ENCODE measurements at regions not wholly inside any gene's neighbourhood (a gene's known extent, or its start where the extent isn't known, plus 50 kb on each side); places are given as distances from the start of the nearest gene placed in this dataset.

DNA sequence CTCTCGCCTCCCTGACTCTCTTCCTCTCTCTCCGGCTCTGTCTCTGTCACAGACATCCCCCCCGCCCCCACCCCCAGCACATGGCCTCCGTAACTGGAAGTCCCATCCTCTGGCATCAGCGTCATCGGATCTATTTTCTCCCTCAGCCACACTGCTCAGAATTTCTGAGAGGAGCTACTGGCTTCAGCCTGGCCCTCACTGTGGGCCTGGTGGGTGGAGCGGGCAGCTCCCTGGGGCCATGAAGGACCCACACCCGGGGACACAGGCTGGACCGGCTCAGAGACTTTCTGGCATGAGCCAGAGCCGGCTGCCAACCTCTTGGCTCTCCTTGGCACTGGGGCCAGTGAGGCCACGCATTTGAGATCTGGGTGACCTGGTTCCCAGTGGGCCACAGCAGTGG lies 61.2 kb upstream of the CASZ1 start:
- H3K27me3 ChIP-seq (ENCODE audit: insufficient read depth, low read depth, severe bottlenecking): no peaks in the 10 kb centered on the region
- no peak for DNase-seq

DNA sequence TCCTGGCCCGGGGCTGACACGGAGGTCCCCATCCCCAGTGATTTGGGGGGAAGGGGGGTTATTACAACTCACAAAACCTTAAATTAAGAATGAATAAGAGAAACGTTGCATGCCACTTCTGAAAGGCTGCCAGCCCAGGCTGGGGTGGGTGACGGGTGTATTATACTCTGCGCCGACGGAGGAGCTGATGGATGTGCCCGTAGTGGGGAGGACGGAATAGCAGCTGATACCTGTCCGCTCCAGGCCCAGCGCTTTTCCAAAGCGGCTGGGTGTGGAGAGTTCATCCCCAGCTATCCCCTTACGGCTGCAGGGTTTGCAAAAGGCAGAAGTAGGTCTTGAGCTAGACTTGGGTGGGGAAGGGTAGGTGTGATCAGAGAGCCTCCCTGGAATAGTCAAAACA lies 63.8 kb upstream of the CASZ1 start:
- Histone ChIP-seq H3K4me3 (ENCODE audit: low read depth, low read length) (no peak overlapping the region), H3K27ac (no peak overlapping the region), H3K36me3 (no peaks in the 10 kb centered on the region), H3K9me3 (ENCODE audit: severe bottlenecking) (no peaks in the 10 kb centered on the region), H3K27me3 (ENCODE audit: insufficient read depth, low read depth, severe bottlenecking) (no peaks in the 10 kb centered on the region)
- no peak for DNase-seq
- TF ChIP-seq, protein P1, sequence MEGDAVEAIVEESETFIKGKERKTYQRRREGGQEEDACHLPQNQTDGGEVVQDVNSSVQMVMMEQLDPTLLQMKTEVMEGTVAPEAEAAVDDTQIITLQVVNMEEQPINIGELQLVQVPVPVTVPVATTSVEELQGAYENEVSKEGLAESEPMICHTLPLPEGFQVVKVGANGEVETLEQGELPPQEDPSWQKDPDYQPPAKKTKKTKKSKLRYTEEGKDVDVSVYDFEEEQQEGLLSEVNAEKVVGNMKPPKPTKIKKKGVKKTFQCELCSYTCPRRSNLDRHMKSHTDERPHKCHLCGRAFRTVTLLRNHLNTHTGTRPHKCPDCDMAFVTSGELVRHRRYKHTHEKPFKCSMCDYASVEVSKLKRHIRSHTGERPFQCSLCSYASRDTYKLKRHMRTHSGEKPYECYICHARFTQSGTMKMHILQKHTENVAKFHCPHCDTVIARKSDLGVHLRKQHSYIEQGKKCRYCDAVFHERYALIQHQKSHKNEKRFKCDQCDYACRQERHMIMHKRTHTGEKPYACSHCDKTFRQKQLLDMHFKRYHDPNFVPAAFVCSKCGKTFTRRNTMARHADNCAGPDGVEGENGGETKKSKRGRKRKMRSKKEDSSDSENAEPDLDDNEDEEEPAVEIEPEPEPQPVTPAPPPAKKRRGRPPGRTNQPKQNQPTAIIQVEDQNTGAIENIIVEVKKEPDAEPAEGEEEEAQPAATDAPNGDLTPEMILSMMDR (IDR thresholded peaks at IDR 0.05; ENCODE audit: low read depth, low read length): no peak

More for the DNA sequence above, 61.2 kb upstream of the CASZ1 start:
- H3K36me3 ChIP-seq: no peaks in the 10 kb centered on the region
- H3K4me3 ChIP-seq (ENCODE audit: low read depth, low read length): no peak overlapping the region
- TF ChIP-seq, protein P1 (IDR thresholded peaks at IDR 0.05; ENCODE audit: low read depth, low read length): no peak
- H3K9me3 ChIP-seq (ENCODE audit: severe bottlenecking): peaks cover 3% of the 10 kb centered on the region
- no peak overlapping the region for H3K27ac ChIP-seq

DNA sequence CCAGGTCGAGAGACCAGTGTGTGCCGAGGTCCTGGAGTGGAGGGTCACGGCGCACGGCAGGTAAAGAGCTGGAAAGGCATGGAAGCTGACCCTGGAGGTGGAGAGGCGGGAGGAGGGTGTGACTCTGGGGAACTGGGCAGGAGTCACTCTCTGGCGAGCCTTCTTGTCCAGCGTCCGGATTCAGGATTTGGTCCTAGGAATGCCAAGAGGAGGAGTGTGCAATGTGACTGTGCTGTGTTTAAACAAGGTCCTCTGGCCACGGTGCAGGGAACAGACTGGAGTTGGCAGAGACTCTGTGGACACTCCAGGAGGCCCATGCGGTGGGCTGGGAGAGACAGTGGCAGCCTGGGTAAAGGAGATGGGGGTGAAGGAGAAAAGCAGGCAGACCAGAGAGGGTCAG lies 64.2 kb upstream of the CASZ1 start:
- no peak overlapping the region for H3K27ac ChIP-seq
- no peak for DNase-seq
- H3K4me3 ChIP-seq (ENCODE audit: low read depth, low read length): no peak overlapping the region
- TF ChIP-seq, protein P1 (IDR thresholded peaks at IDR 0.05; ENCODE audit: low read depth, low read length): no peak
- H3K9me3 ChIP-seq (ENCODE audit: severe bottlenecking): no peaks in the 10 kb centered on the region
- no peaks in the 10 kb centered on the region for H3K36me3 ChIP-seq
- H3K27me3 ChIP-seq (ENCODE audit: insufficient read depth, low read depth, severe bottlenecking): no peaks in the 10 kb centered on the region

DNA sequence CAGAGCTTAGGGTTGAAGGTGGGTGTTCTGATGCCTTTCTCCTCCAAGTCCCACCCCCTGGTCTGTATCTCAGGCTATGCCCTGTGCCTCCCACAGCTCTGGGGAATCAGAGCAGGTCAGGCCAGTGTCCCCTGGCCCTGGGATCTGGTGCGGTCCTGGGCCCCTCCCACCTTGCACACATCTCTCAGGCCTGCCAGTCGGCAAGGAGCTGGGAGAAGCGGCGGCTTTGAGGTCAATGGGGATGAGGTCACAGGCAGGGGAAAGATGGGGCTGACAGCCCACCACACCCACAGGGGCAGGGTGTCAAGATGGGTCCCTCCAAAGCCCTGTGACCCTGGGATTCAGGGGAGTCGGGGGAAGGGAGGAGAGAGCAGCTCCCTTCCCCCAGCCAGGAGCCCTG lies 65.4 kb upstream of the CASZ1 start:
- TF ChIP-seq, protein P1 (IDR thresholded peaks at IDR 0.05; ENCODE audit: low read depth, low read length): no peak
- Histone ChIP-seq H3K27me3 (ENCODE audit: insufficient read depth, low read depth, severe bottlenecking) (no peaks in the 10 kb centered on the region), H3K36me3 (no peaks in the 10 kb centered on the region), H3K4me3 (ENCODE audit: low read depth, low read length) (no peak overlapping the region), H3K27ac (no peak overlapping the region), H3K9me3 (ENCODE audit: severe bottlenecking) (no peaks in the 10 kb centered on the region)
- DNase-seq: no peak

DNA sequence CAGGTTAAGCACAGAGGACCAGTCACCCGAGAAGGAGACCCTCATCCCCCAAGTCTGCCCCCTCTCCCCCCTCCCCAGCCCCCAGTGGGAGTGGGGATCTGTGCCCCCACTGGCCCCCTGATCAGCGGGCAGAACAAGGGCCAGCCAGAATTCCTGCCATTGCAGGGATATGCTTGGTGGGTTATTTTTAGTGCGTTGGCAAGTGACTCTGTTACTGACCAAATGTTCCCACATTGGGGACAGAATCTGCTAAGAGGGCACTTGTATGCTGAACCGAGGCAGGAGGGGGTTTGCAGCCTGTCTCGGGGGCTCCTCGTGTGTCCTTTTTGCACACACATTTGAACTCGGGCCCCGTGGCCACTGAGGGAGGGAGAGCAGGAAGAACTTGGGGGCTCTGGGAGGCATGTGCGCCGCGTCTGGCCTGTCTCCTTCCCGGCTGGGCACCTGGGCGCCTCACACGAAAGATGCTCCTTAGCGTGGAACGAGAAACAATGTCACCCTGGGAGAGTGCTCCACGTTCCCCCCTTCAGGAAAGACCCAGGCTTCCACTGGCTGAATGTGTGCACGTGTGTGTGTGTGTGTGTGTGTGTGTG lies 66.4 kb upstream of the CASZ1 start:
- no peak for DNase-seq
- no peaks in the 10 kb centered on the region for H3K27me3 ChIP-seq (ENCODE audit: insufficient read depth, low read depth, severe bottlenecking)

More for the DNA sequence above, 66.4 kb upstream of the CASZ1 start:
- Histone ChIP-seq H3K27ac (no peak overlapping the region), H3K9me3 (ENCODE audit: severe bottlenecking) (no peaks in the 10 kb centered on the region), H3K4me3 (ENCODE audit: low read depth, low read length) (no peak overlapping the region), H3K36me3 (no peaks in the 10 kb centered on the region)
- TF ChIP-seq, protein P1 (IDR thresholded peaks at IDR 0.05; ENCODE audit: low read depth, low read length): no peak

Data from WERI-Rb-1 (cell line).